ENCODE measurements at regions not wholly inside any gene's neighbourhood (a gene's known extent, or its start where the extent isn't known, plus 50 kb on each side); places are given as distances from the start of the nearest gene placed in this dataset.

DNA sequence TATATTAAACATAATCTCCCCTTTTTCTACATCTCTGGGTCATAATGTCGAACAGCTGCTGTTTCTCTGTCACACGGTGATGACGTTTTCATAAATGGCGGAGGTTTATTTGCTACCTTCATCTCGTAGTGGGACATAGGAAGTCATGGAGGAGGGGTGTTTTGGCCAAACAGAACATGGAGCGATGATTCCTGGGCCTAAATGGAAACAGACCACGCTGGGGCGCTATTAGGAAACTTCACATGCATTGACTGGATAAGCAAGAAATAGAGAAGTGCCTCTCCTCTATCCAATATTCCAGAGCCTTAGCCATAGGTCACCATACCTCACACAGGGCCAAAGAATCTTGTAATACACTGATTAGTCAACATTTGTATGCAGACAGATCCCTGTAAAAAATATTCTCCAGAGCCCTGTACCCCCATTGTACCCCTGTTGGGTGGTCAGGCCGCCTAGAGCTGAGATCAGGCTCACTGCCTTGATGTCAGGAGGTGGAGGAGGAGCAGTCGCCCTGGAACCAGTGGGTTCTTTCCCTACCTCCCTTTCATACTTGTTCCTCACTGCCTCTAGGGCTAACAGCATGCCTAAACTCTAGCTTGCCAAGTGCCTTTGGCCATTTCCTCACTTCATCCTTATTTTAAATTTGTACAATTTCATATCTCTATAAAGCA, 77.8 kb upstream of the SPIN1 start:
- no peak overlapping the region for H2AFZ ChIP-seq (ENCODE audit: low read depth, low read length)
- no peak overlapping the region for H3K27ac ChIP-seq (ENCODE audit: low read length)
- H3K4me2 ChIP-seq (ENCODE audit: insufficient read depth, low read length): no peak overlapping the region
- H3K9ac ChIP-seq (ENCODE audit: low read depth, low read length): no peak overlapping the region
- DNase-seq (no peak), ATAC-seq (ENCODE audit: insufficient read depth, low read depth) (no peak)
- H3K4me1 ChIP-seq (ENCODE audit: insufficient read depth, low read length): no peaks in the 10 kb centered on the region
- no peaks in the 10 kb centered on the region for H3K36me3 ChIP-seq (ENCODE audit: insufficient read depth, low read length)
- no peaks in the 10 kb centered on the region for H3K79me2 ChIP-seq (ENCODE audit: insufficient read depth, low read length)
- no peak for TF ChIP-seq EZH2 (IDR thresholded peaks at IDR 0.05; ENCODE audit: borderline replicate concordance, low read depth, low read length, severe bottlenecking)
- TF ChIP-seq, protein P1, sequence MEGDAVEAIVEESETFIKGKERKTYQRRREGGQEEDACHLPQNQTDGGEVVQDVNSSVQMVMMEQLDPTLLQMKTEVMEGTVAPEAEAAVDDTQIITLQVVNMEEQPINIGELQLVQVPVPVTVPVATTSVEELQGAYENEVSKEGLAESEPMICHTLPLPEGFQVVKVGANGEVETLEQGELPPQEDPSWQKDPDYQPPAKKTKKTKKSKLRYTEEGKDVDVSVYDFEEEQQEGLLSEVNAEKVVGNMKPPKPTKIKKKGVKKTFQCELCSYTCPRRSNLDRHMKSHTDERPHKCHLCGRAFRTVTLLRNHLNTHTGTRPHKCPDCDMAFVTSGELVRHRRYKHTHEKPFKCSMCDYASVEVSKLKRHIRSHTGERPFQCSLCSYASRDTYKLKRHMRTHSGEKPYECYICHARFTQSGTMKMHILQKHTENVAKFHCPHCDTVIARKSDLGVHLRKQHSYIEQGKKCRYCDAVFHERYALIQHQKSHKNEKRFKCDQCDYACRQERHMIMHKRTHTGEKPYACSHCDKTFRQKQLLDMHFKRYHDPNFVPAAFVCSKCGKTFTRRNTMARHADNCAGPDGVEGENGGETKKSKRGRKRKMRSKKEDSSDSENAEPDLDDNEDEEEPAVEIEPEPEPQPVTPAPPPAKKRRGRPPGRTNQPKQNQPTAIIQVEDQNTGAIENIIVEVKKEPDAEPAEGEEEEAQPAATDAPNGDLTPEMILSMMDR (IDR thresholded peaks at IDR 0.05; ENCODE audit: borderline replicate concordance, extremely low read depth, low read length, poor library complexity, severe bottlenecking): no peak
- H3K27me3 ChIP-seq (ENCODE audit: insufficient read depth, low read length, poor library complexity): no peaks in the 10 kb centered on the region
- H4K20me1 ChIP-seq (ENCODE audit: insufficient read depth, low read length): no peaks in the 10 kb centered on the region
- no peak overlapping the region for H3K4me3 ChIP-seq (ENCODE audit: low read depth in 1 of 2, low read length in 2 of 2)
- H3K9me3 ChIP-seq (ENCODE audit: insufficient read depth, low read length, severe bottlenecking): no peaks in the 10 kb centered on the region

DNA sequence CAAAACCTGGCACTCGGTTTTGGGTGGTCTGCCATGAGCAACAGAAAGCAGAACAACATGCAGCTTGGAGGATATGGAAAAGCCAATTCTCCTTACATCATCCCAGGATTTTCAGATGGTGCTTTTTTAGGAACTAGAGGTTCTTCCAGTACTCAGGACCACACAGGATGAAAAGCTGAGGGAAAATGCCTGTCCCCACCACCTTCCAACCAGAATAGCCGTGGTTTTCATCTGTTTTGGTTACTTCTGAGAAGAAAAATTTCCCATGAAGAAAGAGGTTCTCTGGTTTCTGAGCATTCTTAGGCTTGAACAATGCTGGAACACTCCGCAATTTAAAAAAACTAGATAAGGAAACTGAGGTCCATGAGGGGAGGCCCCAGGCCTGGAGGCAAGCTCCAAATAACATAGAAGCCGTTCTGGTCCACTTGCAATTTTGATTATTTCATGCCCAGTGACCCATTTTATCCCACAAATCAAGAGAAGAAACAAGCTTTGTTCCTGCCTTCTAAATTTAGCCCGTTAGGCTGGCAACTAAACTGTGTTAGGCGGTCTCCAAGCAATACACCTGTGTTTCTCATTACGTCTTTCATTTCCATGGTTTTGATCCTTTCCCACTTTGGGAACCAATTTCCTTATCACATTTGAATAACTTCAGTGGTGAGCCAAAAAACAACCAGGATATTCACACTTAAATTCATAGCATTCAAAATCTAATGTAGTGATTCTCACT, 79.2 kb upstream of the SPIN1 start:
- H3K36me3 ChIP-seq (ENCODE audit: insufficient read depth, low read length): no peaks in the 10 kb centered on the region
- no peak for DNase-seq
- TF ChIP-seq EZH2 (IDR thresholded peaks at IDR 0.05; ENCODE audit: borderline replicate concordance, low read depth, low read length, severe bottlenecking): no peak
- TF ChIP-seq, protein P1 (IDR thresholded peaks at IDR 0.05; ENCODE audit: borderline replicate concordance, extremely low read depth, low read length, poor library complexity, severe bottlenecking): no peak
- no peaks in the 10 kb centered on the region for H3K27me3 ChIP-seq (ENCODE audit: insufficient read depth, low read length, poor library complexity)
- H2AFZ ChIP-seq (ENCODE audit: low read depth, low read length): no peak overlapping the region
- no peak for ATAC-seq (ENCODE audit: insufficient read depth, low read depth)
- no peak overlapping the region for H3K4me2 ChIP-seq (ENCODE audit: insufficient read depth, low read length)
- no peak overlapping the region for H3K9ac ChIP-seq (ENCODE audit: low read depth, low read length)
- H3K9me3 ChIP-seq (ENCODE audit: insufficient read depth, low read length, severe bottlenecking): no peaks in the 10 kb centered on the region
- no peaks in the 10 kb centered on the region for H3K79me2 ChIP-seq (ENCODE audit: insufficient read depth, low read length)
- no peaks in the 10 kb centered on the region for H4K20me1 ChIP-seq (ENCODE audit: insufficient read depth, low read length)
- no peak overlapping the region for H3K4me3 ChIP-seq (ENCODE audit: low read depth in 1 of 2, low read length in 2 of 2)
- no peak overlapping the region for H3K27ac ChIP-seq (ENCODE audit: low read length)
- H3K4me1 ChIP-seq (ENCODE audit: insufficient read depth, low read length): no peaks in the 10 kb centered on the region

DNA sequence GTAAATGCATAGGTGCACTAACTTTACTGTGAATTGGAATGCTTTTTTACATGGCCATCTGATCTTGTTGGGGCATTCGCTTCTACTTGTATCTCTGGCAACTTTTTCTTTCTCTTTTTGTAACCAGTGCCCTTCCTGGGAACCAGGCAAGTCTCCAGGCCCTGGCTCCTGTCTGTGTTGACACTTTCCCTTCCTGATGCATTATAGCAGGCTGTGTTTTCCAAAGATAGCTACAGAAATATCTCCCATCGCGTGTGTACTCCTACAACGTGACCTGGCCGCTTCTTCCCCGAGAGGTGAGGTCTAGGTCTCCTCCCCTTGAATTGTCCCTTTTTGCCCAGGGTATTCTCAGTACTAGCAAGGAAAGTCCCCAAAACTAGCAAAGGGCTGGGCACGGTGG, 81.1 kb upstream of the SPIN1 start:
- Histone ChIP-seq H3K4me3 (ENCODE audit: low read depth in 1 of 2, low read length in 2 of 2) (no peak overlapping the region), H3K27ac (ENCODE audit: low read length) (no peak overlapping the region), H3K36me3 (ENCODE audit: insufficient read depth, low read length) (no peaks in the 10 kb centered on the region), H3K4me1 (ENCODE audit: insufficient read depth, low read length) (no peaks in the 10 kb centered on the region), H2AFZ (ENCODE audit: low read depth, low read length) (no peak overlapping the region), H3K4me2 (ENCODE audit: insufficient read depth, low read length) (no peak overlapping the region), H3K9me3 (ENCODE audit: insufficient read depth, low read length, severe bottlenecking) (no peaks in the 10 kb centered on the region), H4K20me1 (ENCODE audit: insufficient read depth, low read length) (no peaks in the 10 kb centered on the region), H3K79me2 (ENCODE audit: insufficient read depth, low read length) (no peaks in the 10 kb centered on the region), H3K27me3 (ENCODE audit: insufficient read depth, low read length, poor library complexity) (no peaks in the 10 kb centered on the region), H3K9ac (ENCODE audit: low read depth, low read length) (no peak overlapping the region)
- TF ChIP-seq, protein P1 (IDR thresholded peaks at IDR 0.05; ENCODE audit: borderline replicate concordance, extremely low read depth, low read length, poor library complexity, severe bottlenecking): no peak
- TF ChIP-seq EZH2 (IDR thresholded peaks at IDR 0.05; ENCODE audit: borderline replicate concordance, low read depth, low read length, severe bottlenecking): no peak
- no peak for DNase-seq
- no peak for ATAC-seq (ENCODE audit: insufficient read depth, low read depth)

All from DND-41 (cell line).